Ovary (tissue), 7 donors: ENCODE measurements at regions not wholly inside any gene's neighbourhood (a gene's known extent, or its start where the extent isn't known, plus 50 kb on each side); places are given as distances from the start of the nearest gene placed in this dataset.

Experiments
- DNase-seq, 5 donors: peaks; one replicate each; pipeline ENCODE4 v3.0.0-alpha.2; 2019 to 2020
- H3K27ac ChIP-seq, 2 donors: fragments of 200-600 bp; one replicate each; pipeline versions ENCODE4 v1.5.1 to v1.8.0; 2019 to 2022
- H3K27me3 ChIP-seq: fragments of 200-600 bp; one replicate; pipeline ENCODE4 v1.8.0; 2022
- H3K36me3 ChIP-seq: fragments of 200-600 bp; sonication (generic); one replicate; pipeline ENCODE4 v1.5.1; 2019
- H3K4me1 ChIP-seq: one replicate; pipeline ENCODE4 v1.8.1; 2013; ENCODE audit warnings: mild to moderate bottlenecking, moderate library complexity; ENCODE audit not compliant: insufficient read depth
- H3K4me3 ChIP-seq: fragments of 200-600 bp; sonication (generic); one replicate; pipeline ENCODE4 v1.5.1; 2017
- H3K9me3 ChIP-seq, 2 donors: fragments of 200-600 bp in 1 of 2; sonication (generic) in 1 of 2; one replicate each; pipeline versions ENCODE4 v1.5.1 to v1.8.1; 2013 to 2019; ENCODE audit warnings: mild to moderate bottlenecking in 1 of 2, moderate library complexity in 1 of 2
- EP300 ChIP-seq: sonication (generic); formaldehyde crosslinking; IDR thresholded peaks from one replicate; pipeline ENCODE4 v1.6.1; 2017; ENCODE audit warnings: antibody characterized with exemption
- POLR2A ChIP-seq: fragments of 450-650 bp; IDR thresholded peaks from one replicate; pipeline ENCODE4 v1.6.1; 2017; ENCODE audit warnings: antibody characterized with exemption, mild to moderate bottlenecking, moderate library complexity
- WGBS, 3 donors: extraction: QIAGEN DNeasy Blood & Tissue Kit in 1 of 3; methylation state at CpG; one replicate each; pipeline versions ENCODE4 v1.1.5 to v1.1.7; 2013 to 2017; 5-methylcytosine and 5-hydroxymethylcytosine counted together
- intact Hi-C, 4 donors: fragments of 100-400 bp; cut with DNase I; formaldehyde crosslinking; loops; one replicate each; pipeline versions ENCODE4 v1.11.0 to v1.15.1; 2022 to 2023
- TF ChIP-seq, protein P1 (sequence below), 3 donors: fragments of 450-650 bp in 2 of 3; fragments of 200-600 bp in 1 of 3; IDR thresholded peaks; one replicate each; pipeline versions ENCODE4 v1.5.1 to v1.8.0; 2016 to 2022; ENCODE audit warnings: antibody characterized with exemption in 3 of 3, mild to moderate bottlenecking in 1 of 3
- donor health status: DM: no; HTN: no; CAD: no; lungs with moderate emphysema.
- donor health status: DM: no; HTN: no; CAD: no.
- donor health status: Bipolar disorder and iron deficiency.
- donor health status: DM: no; HTN: no; CAD: no.
- donor health status: DM: yes; HTN: yes; CAD: no.

DNA sequence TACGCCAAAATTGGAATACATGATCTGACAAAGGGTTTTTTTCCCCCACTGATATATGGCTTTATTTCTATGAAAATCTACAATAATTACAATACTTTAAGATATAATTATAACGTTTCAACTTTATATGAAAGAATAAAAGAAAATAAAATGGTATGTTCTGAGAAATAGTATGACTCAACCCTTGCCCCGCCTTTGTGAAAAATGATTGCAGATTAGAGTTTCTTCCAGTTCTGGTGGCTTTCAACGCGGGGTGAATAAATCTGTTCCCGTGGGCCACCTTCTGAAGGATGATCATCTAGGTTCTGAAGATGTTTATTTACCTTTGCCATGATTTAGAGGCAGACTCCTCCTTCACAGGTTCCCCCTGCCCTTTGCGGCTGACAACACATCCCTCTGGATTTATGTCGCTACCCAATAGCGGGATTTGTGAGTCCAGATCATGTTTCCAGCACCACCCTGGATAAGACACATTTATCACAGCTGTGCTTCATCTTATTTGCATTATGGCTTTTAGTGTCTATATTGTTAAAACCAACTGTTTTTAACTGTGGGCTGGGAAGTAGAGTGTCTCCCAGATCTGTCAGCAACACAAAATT lies 607.0 kb upstream of the KIRREL3 start:
- no peak overlapping the region for H3K4me3 ChIP-seq
- H3K4me1 ChIP-seq, result no peaks in the 10 kb centered on the region
- DNase-seq, result no peak
- H3K27ac ChIP-seq, result no peak overlapping the region
- H3K27me3 ChIP-seq, result no peaks in the 10 kb centered on the region
- intact Hi-C loops, result no loop called here
- H3K36me3 ChIP-seq, result no peaks in the 10 kb centered on the region
- TF ChIP-seq POLR2A (no peak), EP300 (no peak)
- WGBS, 3 donors, result 68 to 79% (median 76%) methylated on average over 9 of the region's 9 CpGs
- H3K9me3 ChIP-seq, result no peaks in the 10 kb centered on the region

DNA sequence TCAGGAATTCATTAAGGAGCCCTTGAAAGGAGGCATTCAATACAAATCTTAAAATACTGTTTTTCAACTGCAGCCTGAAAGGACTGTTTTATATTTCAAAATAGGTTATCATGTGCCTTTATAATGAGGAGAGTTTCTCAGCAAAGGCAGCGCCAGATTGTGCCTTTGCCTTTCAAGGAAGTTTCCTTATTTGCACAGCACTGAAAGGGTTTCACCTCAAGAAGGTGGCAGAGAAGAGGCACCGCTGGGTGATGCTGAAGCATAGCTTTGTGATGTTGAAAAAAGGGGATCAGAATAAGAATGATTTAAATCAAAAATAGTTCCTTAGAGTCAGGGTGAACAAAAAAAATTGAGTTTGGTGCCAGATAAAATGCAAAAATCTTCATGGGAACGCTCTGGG lies 601.0 kb upstream of the KIRREL3 start:
- TF ChIP-seq, protein P1, sequence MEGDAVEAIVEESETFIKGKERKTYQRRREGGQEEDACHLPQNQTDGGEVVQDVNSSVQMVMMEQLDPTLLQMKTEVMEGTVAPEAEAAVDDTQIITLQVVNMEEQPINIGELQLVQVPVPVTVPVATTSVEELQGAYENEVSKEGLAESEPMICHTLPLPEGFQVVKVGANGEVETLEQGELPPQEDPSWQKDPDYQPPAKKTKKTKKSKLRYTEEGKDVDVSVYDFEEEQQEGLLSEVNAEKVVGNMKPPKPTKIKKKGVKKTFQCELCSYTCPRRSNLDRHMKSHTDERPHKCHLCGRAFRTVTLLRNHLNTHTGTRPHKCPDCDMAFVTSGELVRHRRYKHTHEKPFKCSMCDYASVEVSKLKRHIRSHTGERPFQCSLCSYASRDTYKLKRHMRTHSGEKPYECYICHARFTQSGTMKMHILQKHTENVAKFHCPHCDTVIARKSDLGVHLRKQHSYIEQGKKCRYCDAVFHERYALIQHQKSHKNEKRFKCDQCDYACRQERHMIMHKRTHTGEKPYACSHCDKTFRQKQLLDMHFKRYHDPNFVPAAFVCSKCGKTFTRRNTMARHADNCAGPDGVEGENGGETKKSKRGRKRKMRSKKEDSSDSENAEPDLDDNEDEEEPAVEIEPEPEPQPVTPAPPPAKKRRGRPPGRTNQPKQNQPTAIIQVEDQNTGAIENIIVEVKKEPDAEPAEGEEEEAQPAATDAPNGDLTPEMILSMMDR (IDR thresholded peaks at IDR 0.05), result no peak
- no peak for TF ChIP-seq POLR2A
- no peak for TF ChIP-seq EP300
- Histone ChIP-seq H3K36me3 (no peaks in the 10 kb centered on the region), H3K27me3 (no peaks in the 10 kb centered on the region), H3K4me3 (no peak overlapping the region), H3K27ac (no peak overlapping the region), H3K9me3 (no peaks in the 10 kb centered on the region), H3K4me1 (no peaks in the 10 kb centered on the region)
- DNase-seq, result no peak
- 57 to 65% (median 59%) methylated on average over 3 of the region's 3 CpGs for WGBS, 3 donors
- intact Hi-C loops, result no loop called here

DNA sequence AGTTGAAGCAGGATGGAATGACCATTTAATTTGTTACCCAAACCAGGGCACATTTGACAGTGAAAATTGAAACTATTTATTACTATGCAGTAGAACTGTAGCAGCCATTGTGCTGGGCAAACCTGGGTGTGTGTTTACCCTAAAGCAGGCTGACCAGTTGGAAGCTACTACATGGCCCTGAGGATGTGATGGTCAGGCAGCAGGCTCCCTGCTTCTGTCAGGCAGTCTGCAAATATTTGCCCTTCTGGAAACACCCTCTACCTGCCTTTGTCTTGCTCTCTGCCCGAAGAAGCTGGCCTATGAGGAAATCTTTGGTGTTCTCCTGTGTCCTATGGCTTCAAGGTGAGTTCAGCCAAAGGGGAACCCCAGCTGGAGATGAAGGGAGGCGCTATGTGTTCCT lies 600.1 kb upstream of the KIRREL3 start:
- no peak for DNase-seq
- Histone ChIP-seq H3K27ac (no peak overlapping the region), H3K36me3 (no peaks in the 10 kb centered on the region), H3K27me3 (no peaks in the 10 kb centered on the region), H3K4me3 (no peak overlapping the region), H3K4me1 (no peaks in the 10 kb centered on the region), H3K9me3 (no peaks in the 10 kb centered on the region)
- intact Hi-C loops, result no loop called here
- TF ChIP-seq EP300 (no peak), POLR2A (no peak)
- TF ChIP-seq, protein P1 (IDR thresholded peaks at IDR 0.05), result no peak
- WGBS, 3 donors, result 81 to 91% (median 83%) methylated on average over 2 of the region's 2 CpGs

DNA sequence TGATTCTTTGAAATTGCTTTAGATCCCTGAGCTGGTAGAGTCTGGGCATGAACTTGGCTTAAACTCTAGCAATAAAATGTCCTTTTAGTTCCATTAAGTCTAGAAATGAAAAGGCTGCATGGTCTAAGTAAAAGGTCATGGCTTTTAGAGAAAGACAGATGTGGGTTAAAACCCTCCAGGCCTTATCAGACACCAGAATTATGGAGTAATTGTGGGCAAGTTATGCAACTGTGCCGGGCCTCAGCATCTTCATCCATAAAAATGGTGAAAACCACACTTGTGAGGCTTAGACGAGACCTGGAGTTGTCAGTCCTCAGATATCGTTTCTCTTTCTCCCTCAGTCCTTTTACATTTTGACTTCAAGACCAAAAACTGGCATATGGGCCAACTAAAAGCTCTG lies 597.9 kb upstream of the KIRREL3 start:
- H3K27me3 ChIP-seq, result no peaks in the 10 kb centered on the region
- DNase-seq, result no peak
- no peak for TF ChIP-seq POLR2A
- no peak for TF ChIP-seq EP300
- TF ChIP-seq, protein P1 (IDR thresholded peaks at IDR 0.05), result no peak
- H3K4me1 ChIP-seq, result no peaks in the 10 kb centered on the region
- no peak overlapping the region for H3K4me3 ChIP-seq
- no peaks in the 10 kb centered on the region for H3K36me3 ChIP-seq
- WGBS, 3 donors, result 77 to 82% (median 77%) methylated on average over 3 of the region's 3 CpGs
- no peak overlapping the region for H3K27ac ChIP-seq
- H3K9me3 ChIP-seq, result no peaks in the 10 kb centered on the region
- intact Hi-C loops, result no loop called here

DNA sequence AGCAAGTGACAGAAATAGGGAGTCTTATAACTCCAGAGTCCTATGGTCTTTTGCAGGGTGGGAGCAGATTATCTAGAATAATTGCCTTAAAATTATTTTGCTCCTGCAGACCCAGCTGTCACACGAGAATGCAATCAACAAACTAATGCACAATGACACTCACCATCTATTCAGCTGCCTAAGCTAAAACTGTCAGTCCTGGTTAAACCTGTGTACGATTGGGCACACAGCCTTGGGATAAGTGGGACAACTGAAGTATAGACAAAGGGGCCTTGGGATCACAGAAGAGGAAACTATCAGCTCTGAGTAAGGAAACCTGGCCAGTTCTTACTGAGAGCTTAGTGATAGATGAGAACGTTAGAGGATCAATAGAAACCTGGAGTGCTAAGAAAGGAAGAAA lies 595.9 kb upstream of the KIRREL3 start:
- 73 to 85% (median 75%) methylated on average over 3 of the region's 3 CpGs for WGBS, 3 donors
- intact Hi-C loops, result no loop called here
- H3K4me1 ChIP-seq, result no peaks in the 10 kb centered on the region
- H3K27ac ChIP-seq, result no peak overlapping the region
- no peaks in the 10 kb centered on the region for H3K27me3 ChIP-seq
- H3K4me3 ChIP-seq, result no peak overlapping the region
- TF ChIP-seq, protein P1 (IDR thresholded peaks at IDR 0.05), result no peak
- TF ChIP-seq EP300, result no peak
- TF ChIP-seq POLR2A, result no peak
- DNase-seq, result no peak
- no peaks in the 10 kb centered on the region for H3K36me3 ChIP-seq
- no peaks in the 10 kb centered on the region for H3K9me3 ChIP-seq
